Activated naive CD4-positive, alpha-beta T cell treated with anti-CD3 and anti-CD28 coated beads, Interleukin-2, amount 50 U/mL, for 24 hours (primary cell): ENCODE measurements at regions not wholly inside any gene's neighbourhood (a gene's known extent, or its start where the extent isn't known, plus 50 kb on each side); places are given as distances from the start of the nearest gene placed in this dataset.

Source experiments
- H3K27ac Mint-ChIP-seq: one replicate; pipeline ENCODE4 v1.8.0; 2021; ENCODE audit warnings: mild to moderate bottlenecking, mixed read lengths
- H3K27me3 Mint-ChIP-seq: one replicate; pipeline ENCODE4 v1.8.0; 2021; ENCODE audit warnings: mixed read lengths
- H3K36me3 Mint-ChIP-seq: one replicate; pipeline ENCODE4 v1.8.0; 2021; ENCODE audit warnings: mixed read lengths
- H3K4me1 Mint-ChIP-seq: one replicate; pipeline ENCODE4 v1.8.0; 2021; ENCODE audit warnings: mixed read lengths
- H3K4me3 Mint-ChIP-seq: one replicate; pipeline ENCODE4 v1.8.0; 2021; ENCODE audit warnings: mild to moderate bottlenecking, mixed read lengths
- H3K9me3 Mint-ChIP-seq: one replicate; pipeline ENCODE4 v1.8.0; 2021; ENCODE audit warnings: mixed read lengths

DNA sequence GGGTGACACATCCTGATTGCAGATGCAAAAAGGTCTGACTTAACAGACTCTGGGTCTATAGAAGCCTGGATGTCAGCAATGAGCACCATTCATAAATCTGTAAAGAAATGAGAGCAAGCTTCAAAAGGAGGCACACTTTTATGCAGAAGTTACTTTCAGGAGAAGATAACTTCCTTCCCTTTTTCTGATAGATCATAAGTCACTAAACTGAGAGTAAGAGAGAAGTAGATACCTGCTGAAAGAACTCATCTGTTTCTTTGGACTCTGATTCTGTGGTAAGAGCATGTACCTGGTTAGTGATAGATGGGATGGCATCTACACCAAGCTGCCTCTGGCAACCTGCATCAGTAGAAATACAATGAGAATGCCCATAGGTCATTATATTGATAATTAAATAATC, 525.6 kb downstream of the CETN3 start:
- Mint-ChIP-seq H3K4me3 (no peak overlapping the region), H3K4me1 (no peaks in the 10 kb centered on the region), H3K36me3 (no peaks in the 10 kb centered on the region), H3K27ac (no peak overlapping the region), H3K27me3 (no peaks in the 10 kb centered on the region), H3K9me3 (peaks cover 5% of the 10 kb centered on the region)

- no peaks in the 10 kb centered on the region for H3K27me3 Mint-ChIP-seq
- H3K4me1 Mint-ChIP-seq = no peaks in the 10 kb centered on the region
- no peaks in the 10 kb centered on the region for H3K36me3 Mint-ChIP-seq
- H3K4me3 Mint-ChIP-seq = no peak overlapping the region
- H3K27ac Mint-ChIP-seq = no peak overlapping the region
- H3K9me3 Mint-ChIP-seq = peaks cover 12% of the 10 kb centered on the region
Observed at GRCh38 chr5:89878140-89879132, 531.1 kb downstream of the CETN3 start.

- no peaks in the 10 kb centered on the region for H3K36me3 Mint-ChIP-seq
- peaks cover 6% of the 10 kb centered on the region for H3K9me3 Mint-ChIP-seq
- no peak overlapping the region for H3K27ac Mint-ChIP-seq
- H3K27me3 Mint-ChIP-seq = no peaks in the 10 kb centered on the region
- no peak overlapping the region for H3K4me3 Mint-ChIP-seq
- no peaks in the 10 kb centered on the region for H3K4me1 Mint-ChIP-seq
Observed at GRCh38 chr5:89871906-89872305, 537.6 kb downstream of the CETN3 start.

DNA sequence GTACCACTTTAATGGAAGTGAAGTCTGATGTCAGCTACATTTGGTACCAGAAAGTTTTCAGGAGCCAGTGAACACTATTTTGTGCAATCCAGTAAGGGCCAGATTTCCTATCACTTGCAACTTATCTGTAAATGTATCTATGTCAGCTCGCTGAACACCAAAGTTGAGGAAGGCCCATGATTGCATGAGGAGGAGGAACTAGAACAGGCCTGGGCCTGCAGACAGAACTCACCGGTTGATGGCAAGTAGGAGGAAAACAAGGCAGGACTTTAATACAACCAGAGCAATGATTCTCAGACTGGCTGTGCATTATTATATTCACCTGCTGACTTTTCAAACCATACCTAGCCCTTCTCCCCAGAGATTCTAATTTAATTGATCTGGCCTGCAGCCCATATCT, 540.2 kb downstream of the CETN3 start:
- Mint-ChIP-seq H3K36me3 (no peaks in the 10 kb centered on the region), H3K4me1 (no peaks in the 10 kb centered on the region), H3K9me3 (peaks cover 6% of the 10 kb centered on the region), H3K27me3 (no peaks in the 10 kb centered on the region), H3K4me3 (no peak overlapping the region), H3K27ac (no peak overlapping the region)

DNA sequence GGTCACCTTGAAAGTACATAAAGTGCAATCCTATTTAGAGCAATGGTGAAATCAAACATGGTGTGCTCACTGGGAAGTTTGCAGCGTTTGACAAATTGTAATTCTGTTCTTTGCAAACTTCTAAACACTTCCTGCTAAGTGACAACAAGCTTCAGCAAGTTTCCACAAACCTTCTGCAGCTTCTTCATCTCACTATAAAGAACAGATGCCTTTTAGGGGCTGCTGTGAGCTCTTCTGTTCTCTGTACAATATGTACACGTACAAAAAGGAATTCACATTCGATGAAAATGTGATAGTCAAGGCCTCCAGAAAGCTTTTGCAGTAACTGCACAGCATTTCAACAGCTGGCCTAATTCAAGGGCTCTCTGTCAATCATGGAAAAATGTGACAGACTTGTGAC, 543.1 kb downstream of the CETN3 start:
- Mint-ChIP-seq H3K4me1 (no peaks in the 10 kb centered on the region), H3K4me3 (no peak overlapping the region), H3K9me3 (no peaks in the 10 kb centered on the region), H3K27ac (no peak overlapping the region), H3K27me3 (no peaks in the 10 kb centered on the region), H3K36me3 (no peaks in the 10 kb centered on the region)

DNA sequence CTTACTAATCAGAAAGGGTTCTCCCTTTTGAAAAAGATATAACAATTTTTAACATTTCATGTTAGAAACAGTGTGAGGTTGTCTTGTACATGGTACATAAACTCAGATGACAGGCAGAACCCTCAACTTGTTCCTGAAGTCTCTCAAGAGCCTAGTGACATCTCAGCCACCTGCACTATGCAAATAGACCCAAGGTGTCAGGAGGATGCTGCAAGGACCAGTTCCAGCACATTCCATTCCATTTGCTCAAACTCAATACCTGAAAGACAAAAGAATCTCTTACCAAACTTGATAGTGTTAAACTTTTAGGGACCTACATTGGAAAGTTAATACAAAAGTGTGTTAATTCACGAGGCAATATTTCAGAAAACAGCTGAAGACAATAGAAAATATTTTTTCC, 544.6 kb downstream of the CETN3 start:
- Mint-ChIP-seq H3K4me3 (no peak overlapping the region), H3K36me3 (no peaks in the 10 kb centered on the region), H3K27me3 (no peaks in the 10 kb centered on the region), H3K27ac (no peak overlapping the region), H3K4me1 (no peaks in the 10 kb centered on the region), H3K9me3 (no peaks in the 10 kb centered on the region)

DNA sequence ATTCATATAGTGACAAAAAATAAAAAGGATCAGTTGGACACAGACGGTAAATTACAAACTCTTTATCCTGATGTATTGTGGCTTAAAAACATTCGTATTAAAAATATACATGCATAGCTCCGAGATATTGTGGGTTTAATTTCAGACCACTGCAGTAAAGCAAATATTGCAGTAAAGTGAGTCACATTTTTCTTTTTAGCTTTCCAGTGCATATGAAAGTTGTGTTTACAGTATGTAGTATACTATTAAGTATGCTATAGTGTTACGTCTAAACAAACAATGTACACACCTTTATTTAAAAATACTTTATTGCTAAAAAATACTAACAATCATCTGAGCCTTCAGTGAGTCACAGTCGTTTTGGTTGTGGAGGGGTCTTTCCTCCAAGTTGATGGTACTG, 551.8 kb downstream of the CETN3 start:
- Mint-ChIP-seq H3K36me3 (no peaks in the 10 kb centered on the region), H3K27ac (no peak overlapping the region), H3K9me3 (no peaks in the 10 kb centered on the region), H3K4me1 (no peaks in the 10 kb centered on the region), H3K4me3 (no peak overlapping the region), H3K27me3 (no peaks in the 10 kb centered on the region)

DNA sequence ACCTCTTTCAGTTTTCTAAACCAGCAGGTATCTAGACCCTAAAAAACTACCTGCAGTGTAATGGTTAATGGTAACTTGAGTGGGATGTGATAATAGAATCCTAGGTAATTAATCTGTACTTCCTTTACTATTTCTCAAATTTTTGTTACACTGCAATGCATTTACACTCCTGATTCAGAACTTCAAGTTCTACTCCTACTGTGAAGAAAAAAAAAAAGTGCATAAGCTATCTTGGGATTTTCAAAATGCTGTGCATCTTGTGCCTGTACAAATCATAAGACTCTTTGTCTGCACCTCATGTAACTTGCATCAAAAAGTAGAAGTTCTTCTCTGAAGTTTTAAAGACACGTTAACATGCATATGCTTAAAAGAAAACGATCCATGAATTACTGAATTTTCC, 554.1 kb downstream of the CETN3 start:
- Mint-ChIP-seq H3K36me3 (no peaks in the 10 kb centered on the region), H3K27me3 (no peaks in the 10 kb centered on the region), H3K27ac (no peak overlapping the region), H3K9me3 (no peaks in the 10 kb centered on the region), H3K4me1 (no peaks in the 10 kb centered on the region), H3K4me3 (no peak overlapping the region)

DNA sequence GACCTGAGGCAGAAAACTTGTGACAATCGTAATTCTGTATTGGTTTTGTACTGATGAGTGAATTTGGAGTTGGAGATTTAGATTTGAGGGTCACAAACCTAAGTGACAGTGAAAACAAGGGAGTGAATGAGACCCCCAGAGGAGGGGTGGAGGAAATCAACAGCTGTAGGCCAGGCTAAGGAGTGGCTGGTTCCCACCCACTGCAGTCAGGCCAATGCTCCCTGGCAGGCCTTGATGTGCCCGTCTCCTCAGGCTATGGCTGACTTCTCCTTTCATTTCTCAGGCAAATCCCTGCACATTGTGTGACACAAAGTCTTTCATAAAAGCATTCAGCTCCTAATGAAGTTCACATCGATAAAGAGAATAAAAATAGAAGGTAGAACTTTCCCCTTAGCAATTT, 557.6 kb downstream of the CETN3 start:
- H3K27ac Mint-ChIP-seq = no peak overlapping the region
- H3K9me3 Mint-ChIP-seq = no peaks in the 10 kb centered on the region
- H3K27me3 Mint-ChIP-seq = no peaks in the 10 kb centered on the region
- H3K4me3 Mint-ChIP-seq = no peak overlapping the region
- no peaks in the 10 kb centered on the region for H3K4me1 Mint-ChIP-seq
- no peaks in the 10 kb centered on the region for H3K36me3 Mint-ChIP-seq

- H3K4me1 Mint-ChIP-seq = no peaks in the 10 kb centered on the region
- H3K36me3 Mint-ChIP-seq = no peaks in the 10 kb centered on the region
- no peaks in the 10 kb centered on the region for H3K9me3 Mint-ChIP-seq
- no peak overlapping the region for H3K27ac Mint-ChIP-seq
- H3K27me3 Mint-ChIP-seq = no peaks in the 10 kb centered on the region
- H3K4me3 Mint-ChIP-seq = no peak overlapping the region
Observed at GRCh38 chr5:89850513-89850865, 559.1 kb downstream of the CETN3 start.

DNA sequence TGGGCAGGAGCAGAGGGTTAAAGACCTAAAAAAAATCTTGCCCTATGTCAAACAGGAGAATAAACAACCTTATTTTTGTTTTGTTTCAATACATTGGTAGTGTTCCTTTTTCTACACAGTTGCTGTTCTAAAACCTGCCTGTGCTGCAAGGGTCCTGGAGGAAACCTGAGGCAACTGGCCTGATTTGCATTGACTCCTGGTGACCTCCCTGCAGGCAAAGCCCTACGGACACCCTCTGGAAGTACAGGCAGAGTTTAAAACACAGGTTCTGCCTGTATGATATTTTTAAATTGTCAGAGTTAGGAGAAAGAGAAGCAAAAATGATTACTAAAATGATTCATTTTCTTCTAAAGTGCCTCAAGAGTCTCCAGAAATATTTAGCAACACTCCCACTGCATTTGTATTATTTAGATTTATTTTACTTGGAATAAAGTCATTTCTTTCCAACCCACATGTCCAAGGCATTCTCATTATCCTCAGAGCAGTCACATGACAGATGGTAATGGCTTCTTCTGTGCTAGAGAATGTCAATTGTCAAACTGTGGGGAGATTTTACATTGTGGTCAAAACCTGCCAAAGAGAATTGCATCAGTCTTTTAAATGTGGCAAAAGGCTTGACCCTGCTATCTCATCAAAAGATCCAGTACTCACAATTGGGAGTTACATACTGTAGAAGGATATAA, 559.6 kb downstream of the CETN3 start:
- Mint-ChIP-seq H3K27ac (no peak overlapping the region), H3K9me3 (no peaks in the 10 kb centered on the region), H3K4me3 (no peak overlapping the region), H3K4me1 (no peaks in the 10 kb centered on the region), H3K36me3 (no peaks in the 10 kb centered on the region), H3K27me3 (no peaks in the 10 kb centered on the region)

DNA sequence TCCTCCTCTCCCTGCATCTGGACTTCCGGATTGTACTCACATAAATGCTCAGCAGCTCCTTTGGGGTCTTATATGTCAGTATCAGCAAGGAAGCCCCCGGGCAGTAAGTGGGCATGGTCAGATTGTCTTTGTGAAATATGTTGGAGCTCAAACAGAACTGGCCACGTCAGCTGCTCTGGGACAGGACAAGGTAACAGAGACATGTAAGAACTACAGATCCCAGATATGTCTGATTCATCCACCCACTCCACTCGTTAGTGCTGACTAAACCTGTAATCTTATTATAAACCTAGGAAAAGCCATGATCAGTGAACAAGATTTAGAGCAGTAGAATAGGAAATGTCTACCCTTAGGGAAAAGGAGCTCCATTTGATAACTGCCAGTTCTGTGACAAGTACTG, 561.8 kb downstream of the CETN3 start:
- Mint-ChIP-seq H3K27me3 (no peaks in the 10 kb centered on the region), H3K4me3 (no peak overlapping the region), H3K9me3 (no peaks in the 10 kb centered on the region), H3K36me3 (no peaks in the 10 kb centered on the region), H3K4me1 (no peaks in the 10 kb centered on the region), H3K27ac (peak overlapping the region; percentile 20)

GRCh38 chr5:89844548-89844947, 565.0 kb downstream of the CETN3 start:
- Mint-ChIP-seq H3K36me3 (no peaks in the 10 kb centered on the region), H3K9me3 (no peaks in the 10 kb centered on the region), H3K27ac (no peak overlapping the region), H3K27me3 (no peaks in the 10 kb centered on the region), H3K4me1 (no peaks in the 10 kb centered on the region), H3K4me3 (no peak overlapping the region)

GRCh38 chr5:89842531-89842930, 567.0 kb downstream of the CETN3 start:
- no peaks in the 10 kb centered on the region for H3K36me3 Mint-ChIP-seq

DNA sequence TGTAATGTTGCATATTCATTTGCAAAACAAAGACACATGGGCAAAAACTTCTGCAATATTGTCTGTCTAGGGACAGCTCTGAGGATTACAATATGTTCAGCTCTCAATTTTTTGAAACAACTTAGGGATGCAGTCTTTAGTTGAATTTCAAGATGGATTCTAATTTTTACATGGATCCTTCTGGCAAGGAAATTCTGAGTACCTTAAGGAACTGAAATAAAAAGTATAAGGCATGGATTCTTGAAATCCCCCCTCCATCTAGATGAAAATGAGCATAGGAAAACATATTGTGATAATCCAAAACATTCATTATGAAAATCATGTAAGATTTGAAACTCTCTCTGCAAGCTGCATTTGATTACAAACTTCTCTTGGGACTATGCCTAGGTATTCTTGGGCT, 568.6 kb downstream of the CETN3 start:
- no peaks in the 10 kb centered on the region for H3K36me3 Mint-ChIP-seq
- no peaks in the 10 kb centered on the region for H3K27me3 Mint-ChIP-seq
- H3K4me3 Mint-ChIP-seq = no peak overlapping the region
- no peak overlapping the region for H3K27ac Mint-ChIP-seq
- H3K9me3 Mint-ChIP-seq = peaks cover 3% of the 10 kb centered on the region
- no peaks in the 10 kb centered on the region for H3K4me1 Mint-ChIP-seq

More at GRCh38 chr5:89842531-89842930, 567.0 kb downstream of the CETN3 start:
- no peak overlapping the region for H3K27ac Mint-ChIP-seq
- H3K27me3 Mint-ChIP-seq = no peaks in the 10 kb centered on the region
- H3K4me3 Mint-ChIP-seq = no peak overlapping the region
- no peaks in the 10 kb centered on the region for H3K4me1 Mint-ChIP-seq
- no peaks in the 10 kb centered on the region for H3K9me3 Mint-ChIP-seq

DNA sequence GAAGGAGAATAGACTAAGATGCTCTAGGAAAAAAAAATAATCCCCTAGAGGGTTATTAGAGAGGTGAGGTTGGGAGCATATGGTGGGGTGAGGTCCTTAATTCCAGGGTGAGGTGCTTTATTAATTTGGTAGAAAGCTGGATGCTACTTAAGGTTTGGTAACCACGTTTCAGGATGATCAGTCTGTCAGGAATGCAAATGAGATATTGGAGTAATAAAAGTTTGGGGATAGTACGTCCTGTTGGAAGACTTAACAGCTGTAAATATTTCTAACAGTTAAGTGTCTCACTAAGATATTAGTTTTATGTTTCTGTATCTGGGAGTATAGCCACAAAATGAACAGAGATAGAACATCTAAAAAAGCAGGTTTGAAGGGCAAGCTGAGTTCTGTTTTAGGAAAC, 578.9 kb downstream of the CETN3 start:
- Mint-ChIP-seq H3K4me3 (no peak overlapping the region), H3K27me3 (no peaks in the 10 kb centered on the region), H3K27ac (no peak overlapping the region), H3K9me3 (no peaks in the 10 kb centered on the region), H3K36me3 (no peaks in the 10 kb centered on the region), H3K4me1 (no peaks in the 10 kb centered on the region)
